GM19438 (cell line): ENCODE measurements at regions not wholly inside any gene's neighbourhood (a gene's known extent, or its start where the extent isn't known, plus 50 kb on each side); places are given as distances from the start of the nearest gene placed in this dataset.

Experiments
- ATAC-seq: cut with Tn5 transposase; IDR thresholded peaks from one replicate; pipeline ENCODE4 v1.9.1; 2021; ENCODE audit warnings: low read depth; ENCODE audit not compliant: unreplicated experiment

GRCh38 chr6:40912158-40912946, 126.7 kb downstream of the UNC5CL start:
- ATAC-seq = peak; percentile 99

DNA sequence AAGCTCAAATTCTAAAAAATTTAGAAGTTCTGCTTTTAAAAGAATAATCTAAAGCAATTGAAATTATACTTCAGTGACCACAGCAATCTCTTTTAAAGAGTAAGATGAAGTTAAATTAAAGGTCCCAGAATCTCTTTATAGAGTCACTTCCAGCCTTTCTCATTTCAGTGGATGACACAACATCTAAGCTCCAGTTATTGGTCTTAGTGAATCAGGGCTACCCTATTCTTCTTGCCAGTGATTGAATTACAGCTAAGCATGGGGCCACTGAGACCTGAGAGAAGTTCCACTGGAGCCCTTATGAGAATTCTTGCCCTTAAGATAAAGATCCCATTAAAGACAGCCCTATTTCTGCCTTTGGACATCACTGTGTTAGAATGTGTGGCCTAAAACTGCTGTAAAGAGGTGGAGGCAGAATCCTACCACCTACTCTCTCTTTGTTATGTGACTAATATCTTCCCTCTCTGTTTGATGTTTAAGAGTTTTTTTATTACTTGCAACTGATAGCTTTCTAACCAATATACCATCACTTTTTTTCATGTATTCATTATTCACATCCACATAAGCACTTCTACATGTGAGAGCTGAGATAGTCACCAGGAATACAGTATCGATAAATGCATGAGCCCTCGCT, 128.6 kb downstream of the UNC5CL start:
- ATAC-seq = no peak

DNA sequence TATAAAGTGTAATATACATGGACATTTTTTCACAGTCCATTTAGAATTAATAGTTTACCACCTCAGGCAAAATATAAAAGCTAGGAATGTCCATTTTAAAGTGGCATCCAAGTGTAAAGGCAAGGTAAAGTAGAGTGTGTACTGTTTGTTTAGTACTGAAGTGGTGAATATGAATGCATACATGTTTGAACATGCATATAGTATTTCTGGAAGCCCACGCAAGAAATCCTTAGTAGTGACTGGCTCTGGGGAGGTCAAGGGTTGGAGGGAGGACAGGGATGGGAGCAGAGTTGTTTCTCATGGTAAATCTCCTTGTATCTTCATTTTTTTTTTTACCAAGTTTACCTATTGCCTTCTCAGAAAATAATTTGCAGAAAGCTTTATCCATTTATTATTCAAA, 129.2 kb downstream of the UNC5CL start:
- ATAC-seq = no peak

DNA sequence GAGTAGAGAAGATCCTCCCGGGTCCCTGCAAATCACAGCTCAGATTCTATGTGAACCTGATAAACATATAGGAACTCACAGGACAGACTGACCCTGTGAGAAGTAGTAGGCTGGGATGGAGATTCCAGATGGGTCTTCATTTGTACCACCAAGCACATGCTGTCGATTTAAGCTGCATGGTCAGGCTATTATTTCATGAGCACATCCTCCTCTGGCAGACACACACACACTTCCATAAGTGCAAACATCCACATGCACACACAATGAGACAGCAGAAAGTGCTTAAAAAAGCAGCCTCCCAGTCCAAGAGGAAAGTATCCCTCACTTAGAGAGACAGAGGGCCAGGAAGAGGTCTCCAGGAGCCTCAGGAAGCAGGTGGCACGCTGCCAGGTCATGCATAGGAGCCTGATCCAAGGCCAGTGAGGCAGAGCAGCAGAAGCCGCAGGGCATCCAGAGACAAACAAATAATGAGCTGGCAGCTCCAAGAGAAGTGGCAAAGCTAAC, 131.8 kb downstream of the UNC5CL start:
- ATAC-seq = no peak

DNA sequence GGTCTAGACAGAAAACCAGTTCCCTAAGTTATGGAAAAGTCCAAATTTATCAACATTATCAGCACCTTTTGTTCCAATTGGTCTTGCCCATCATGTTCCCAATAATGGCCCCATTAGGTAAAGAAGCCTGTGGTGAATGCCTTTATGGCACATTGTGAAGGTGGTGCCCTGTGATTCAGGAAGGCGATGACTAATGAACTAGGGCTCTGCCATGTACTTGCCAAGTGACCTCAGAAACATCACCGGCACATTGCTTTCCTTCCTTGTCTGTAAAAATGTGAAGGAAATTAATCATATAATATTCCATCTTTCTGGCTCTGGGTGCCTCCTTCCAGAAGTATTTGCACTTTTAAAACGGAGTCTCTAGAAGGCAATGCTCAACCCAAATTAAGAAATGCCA, 132.3 kb downstream of the UNC5CL start:
- no peak for ATAC-seq

- no peak for ATAC-seq
These were observed 134.3 kb downstream of the UNC5CL start for GRCh38 chr6:40904583-40905194.

GRCh38 chr6:40903456-40903855, 135.6 kb downstream of the UNC5CL start:
- no peak for ATAC-seq

GRCh38 chr6:40901322-40902055, 137.5 kb downstream of the UNC5CL start:
- no peak for ATAC-seq

DNA sequence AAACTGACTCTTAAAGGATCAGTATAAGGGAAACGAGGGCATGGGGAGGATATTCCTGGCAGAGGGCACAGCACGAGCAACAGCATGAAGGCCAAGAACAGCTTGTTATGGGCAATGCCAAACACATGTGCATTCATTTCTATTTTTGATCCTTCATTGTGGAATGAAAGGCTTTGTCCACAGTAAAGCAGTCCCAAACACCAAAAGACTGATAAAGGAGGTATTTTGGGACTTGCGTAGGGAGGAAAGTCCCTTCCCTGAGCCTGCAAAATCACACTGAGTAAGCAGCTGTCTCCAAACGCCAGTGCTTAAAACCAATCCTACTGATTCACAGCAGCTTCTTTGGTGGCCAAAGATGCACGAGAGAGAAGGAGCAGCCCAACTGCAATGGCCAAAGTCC, 138.2 kb downstream of the UNC5CL start:
- ATAC-seq = no peak

DNA sequence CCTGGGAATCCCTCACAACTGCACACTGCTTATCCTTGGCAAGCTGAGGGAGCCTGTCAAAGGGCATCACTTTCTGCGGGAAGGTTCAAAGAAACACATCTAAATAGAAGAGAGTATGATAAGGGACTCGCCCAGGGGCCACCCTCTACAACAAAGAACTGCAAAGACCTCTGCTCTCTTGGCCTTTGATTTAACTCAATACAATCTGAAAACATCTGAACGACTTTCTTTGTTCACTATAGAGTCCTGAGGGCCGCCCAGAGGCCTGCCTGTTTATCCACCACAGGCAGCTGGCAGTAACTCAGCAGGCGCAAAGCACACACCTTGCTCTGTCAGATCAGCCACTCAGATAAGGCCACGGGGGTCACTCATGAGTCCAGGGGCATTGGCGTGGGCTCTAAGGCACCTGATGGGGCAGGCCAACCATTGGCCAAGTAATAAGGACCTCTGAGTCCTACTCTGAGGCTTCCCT, 139.3 kb downstream of the UNC5CL start:
- ATAC-seq = no peak

DNA sequence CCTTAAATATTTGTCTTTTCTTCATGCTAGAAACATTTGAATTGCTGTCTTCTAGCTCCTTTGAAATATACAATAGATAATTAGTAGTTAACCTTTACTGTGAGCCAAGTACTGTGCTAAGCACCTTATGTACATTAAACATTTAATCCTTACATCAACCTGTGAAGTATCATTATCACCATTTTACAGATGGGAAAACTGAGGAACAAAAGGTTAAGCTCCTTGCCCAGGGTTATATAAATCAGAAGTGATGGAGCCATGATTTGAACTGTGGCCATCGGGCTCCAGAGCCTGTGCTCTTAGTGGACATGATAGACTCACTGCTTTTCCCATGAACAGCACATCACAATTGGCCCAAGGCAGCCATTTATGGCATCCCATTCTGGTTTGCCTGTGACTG, 140.9 kb downstream of the UNC5CL start:
- ATAC-seq = no peak

GRCh38 chr6:40897390-40898003, 141.5 kb downstream of the UNC5CL start:
- ATAC-seq = no peak

- ATAC-seq = no peak
These were observed 142.3 kb downstream of the UNC5CL start for GRCh38 chr6:40896696-40897095.

- no peak for ATAC-seq
These were observed 143.8 kb downstream of the UNC5CL start for GRCh38 chr6:40894962-40895799.

GRCh38 chr6:40893021-40893420, 146.0 kb downstream of the UNC5CL start:
- no peak for ATAC-seq

DNA sequence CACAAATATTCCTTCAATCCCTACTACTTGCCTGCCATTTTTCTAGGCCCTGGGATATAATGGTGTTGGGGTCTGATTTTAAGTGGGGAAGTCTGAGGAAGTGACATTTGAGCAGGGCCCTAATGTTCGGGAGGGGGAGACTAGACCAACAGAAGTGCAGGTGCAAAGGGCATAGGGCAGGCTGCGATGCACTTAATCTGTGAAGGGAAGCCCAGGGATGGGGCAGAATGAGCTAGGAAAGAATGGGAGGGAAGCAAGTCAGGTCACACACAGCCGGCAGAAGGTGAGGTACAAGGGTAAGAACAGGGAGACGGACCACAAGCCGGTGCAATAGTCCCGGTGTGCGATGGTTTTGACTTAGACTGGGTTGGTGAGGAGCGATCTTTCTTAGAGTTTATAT, 146.8 kb downstream of the UNC5CL start:
- no peak for ATAC-seq

DNA sequence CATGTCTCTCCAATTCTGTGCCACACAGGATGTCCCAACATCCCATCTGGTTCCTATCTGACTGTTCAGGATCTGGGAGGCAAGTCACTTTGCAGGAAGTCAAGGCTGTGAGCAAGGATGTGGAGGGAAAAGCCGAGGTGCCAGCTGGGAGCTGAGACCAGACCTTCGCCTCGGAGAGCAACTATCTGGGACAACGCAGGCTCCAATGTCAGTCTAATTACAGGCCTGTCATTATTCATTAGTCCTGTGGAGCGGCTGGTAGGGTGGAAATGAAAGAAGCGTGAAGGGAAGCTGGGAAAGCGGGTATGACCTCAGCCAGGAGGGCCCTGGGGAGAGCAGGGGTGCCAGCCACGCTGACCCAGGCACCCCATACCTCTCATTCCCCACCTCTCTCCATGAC, 147.3 kb downstream of the UNC5CL start:
- no peak for ATAC-seq

- ATAC-seq = no peak
These were observed 147.9 kb downstream of the UNC5CL start for GRCh38 chr6:40891131-40891530.

GRCh38 chr6:40889137-40889832, 149.7 kb downstream of the UNC5CL start:
- ATAC-seq = no peak
